ELF-1 (cell line): ENCODE measurements at regions not wholly inside any gene's neighbourhood (a gene's known extent, or its start where the extent isn't known, plus 50 kb on each side); places are given as distances from the start of the nearest gene placed in this dataset.
"Not testable (repeated sequence)": the region's sequence is repeated elsewhere in the genome, so short reads cannot be mapped to it uniquely, and the experiment has no call there.

Experiments
- DNase-seq: peaks from one replicate; pipeline ENCODE4 v3.0.0-alpha.2; 2016; ENCODE audit warnings: low read depth, low spot score

- no peak for DNase-seq
These were observed 98.4 kb upstream of the FRMD4A start for GRCh38 chr10:14429043-14429700.

DNA sequence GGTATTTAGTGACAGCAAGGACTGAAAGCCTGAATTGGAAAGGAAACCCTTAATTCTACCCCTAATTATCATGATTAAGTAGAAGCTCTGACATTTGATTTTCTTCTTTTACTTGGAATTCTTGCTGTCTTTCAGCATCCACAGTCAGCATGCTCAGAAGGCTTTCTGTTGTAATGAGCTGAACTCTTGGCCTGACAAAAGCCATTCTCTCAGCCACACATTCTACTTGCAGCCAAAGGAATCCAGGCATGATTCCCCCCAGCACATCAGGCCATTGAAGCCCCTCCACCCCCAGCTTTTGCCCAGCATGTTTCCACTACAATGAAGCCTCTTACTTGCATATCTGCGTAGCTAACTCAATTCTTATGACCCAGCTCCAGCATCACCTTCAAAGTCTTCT is 94.3 kb upstream of the FRMD4A start:
- DNase-seq, result no peak

DNA sequence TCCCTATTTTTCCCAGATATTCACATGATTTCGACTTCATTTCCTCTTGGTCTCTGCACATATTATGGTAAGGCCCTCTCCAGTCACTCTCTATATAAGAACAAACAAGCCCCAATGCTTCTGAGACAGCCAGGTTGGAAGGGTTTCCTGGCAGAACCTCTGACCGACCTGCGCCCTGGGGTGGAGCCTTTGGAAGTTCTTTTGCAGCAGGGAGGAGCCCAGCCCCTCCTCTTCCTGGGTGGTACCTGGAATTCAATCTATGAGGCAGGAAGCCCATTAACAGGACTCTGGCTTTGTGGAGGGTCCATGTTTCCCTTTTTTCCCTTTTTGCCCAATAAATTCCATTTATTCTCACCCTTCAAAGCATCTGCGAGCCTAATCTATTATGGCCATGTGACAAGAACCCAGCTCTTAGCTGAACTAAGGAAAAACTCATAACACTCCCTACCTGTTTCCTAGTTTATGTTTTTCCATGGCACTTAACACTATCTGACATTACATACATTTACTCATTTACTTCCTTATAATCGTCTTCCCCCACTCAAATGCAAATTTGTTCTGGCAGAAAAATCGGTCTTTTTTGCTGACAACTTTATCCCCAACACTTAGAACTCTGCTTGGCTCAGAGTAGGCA is 92.5 kb upstream of the FRMD4A start:
- no peak for DNase-seq

- no peak for DNase-seq
These were observed 91.7 kb upstream of the FRMD4A start for GRCh38 chr10:14422431-14422830.

DNA sequence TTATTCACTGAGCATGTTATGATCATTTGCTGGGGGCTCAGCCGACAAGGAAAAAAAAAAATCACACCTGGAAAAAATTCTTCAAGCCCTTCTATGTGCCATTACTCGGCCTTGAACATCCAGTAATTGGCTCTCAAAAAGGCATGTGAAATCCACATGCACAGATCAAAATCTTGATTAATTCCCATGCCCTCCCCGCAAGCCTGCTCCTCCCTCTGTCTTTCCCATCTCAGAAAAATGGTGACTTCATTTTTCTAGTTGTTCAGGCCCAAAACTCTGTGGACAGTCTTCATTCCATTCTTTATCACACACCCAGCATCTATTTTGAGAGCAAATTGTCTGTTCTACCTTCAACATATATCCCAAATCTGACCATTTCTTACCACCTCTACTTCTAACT is 91.2 kb upstream of the FRMD4A start:
- no peak for DNase-seq

- DNase-seq, result not testable (repeated sequence)
These were observed 86.6 kb upstream of the FRMD4A start for GRCh38 chr10:14417336-14417735.

- peak; percentile 77 for DNase-seq
These were observed 85.6 kb upstream of the FRMD4A start for GRCh38 chr10:14416308-14416700.

- no peak for DNase-seq
These were observed 85.1 kb upstream of the FRMD4A start for GRCh38 chr10:14415676-14416307.

DNA sequence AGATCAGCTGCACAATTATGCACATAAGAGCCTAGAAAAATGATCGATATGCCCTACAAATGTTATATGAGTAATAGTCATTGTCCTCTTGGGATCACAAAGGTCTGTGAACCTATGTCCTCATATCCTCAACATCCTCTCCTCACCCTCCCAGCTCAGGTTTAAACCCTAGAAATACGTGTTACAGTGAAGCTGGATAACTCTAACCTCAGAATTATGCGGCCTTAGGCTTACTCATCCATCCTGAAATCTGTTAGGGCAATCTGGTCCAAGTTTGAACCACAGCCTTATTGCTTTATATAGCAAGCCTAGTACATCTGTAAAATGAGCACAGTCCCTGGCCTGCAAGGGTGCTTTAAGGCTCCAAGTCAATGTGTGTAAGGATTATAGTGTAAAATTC is 84.2 kb upstream of the FRMD4A start:
- DNase-seq, result no peak

GRCh38 chr10:14413523-14413922 is 82.8 kb upstream of the FRMD4A start:
- no peak for DNase-seq

DNA sequence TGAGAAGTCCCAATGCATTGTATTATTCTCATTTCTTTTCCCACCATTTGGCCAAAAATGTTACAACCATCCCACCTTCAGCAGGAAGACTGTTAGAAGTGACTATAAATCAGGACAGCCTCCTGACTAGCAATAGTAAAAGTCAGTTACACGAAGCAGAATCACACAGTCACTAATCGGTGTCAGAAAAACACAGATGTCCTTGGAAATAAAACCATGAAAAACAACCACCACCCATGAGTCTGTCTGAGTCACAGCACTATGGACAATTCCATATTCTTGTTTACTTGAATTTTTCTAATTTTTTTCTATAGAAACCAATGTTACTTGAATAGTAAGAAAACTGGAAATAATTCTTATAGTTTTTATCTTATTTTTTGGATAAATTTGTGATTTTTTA is 81.9 kb upstream of the FRMD4A start:
- no peak for DNase-seq

DNA sequence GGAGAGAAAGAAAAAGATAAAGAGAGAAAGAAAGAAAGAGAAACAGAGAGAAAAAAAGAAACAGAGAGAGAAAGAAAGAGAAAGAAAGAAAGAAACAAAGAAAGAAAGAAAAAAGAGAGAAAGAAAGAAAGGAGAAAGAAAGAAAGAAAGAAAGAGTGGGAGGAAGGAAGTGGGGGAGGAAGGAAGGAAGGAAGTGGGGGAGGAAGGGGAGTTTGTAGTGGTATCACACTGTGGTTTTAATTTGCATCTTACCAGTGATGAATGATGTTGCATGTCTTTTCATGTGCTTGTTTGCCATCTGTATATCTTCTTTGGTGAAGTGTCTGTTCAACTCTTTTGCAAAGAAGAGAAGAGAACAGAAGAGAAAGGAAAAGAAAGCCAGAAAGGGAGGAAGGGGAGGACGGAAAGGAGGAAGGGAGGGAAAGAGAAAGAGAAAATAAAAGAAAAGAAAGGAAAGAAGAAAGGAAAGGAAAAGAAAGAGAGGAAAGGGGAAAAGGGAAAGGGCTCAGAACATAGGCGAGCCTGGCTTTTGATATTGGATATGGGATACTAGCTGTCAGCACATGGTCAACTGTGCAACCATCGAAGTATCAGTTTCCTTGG is 79.2 kb upstream of the FRMD4A start:
- no peak for DNase-seq

DNA sequence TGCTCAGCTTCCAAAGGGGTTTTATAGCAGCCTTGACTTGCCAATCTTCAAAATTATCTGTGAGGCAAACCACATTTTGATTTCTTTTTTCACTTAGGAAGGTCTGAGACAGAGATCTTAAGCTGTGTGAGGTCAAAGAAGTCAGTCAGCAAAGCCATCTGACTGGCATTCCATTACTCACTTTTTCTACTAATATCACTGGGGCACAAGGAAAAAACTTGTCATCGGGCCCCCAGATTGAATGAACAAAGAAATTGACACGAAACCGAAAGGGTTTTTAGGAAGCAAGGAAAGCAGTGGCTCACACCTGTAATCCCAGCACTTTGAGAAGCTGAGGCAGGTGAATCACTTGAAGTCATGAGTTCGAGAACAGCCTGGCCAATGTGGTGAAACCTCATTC is 78.5 kb upstream of the FRMD4A start:
- DNase-seq, result no peak

GRCh38 chr10:14408139-14408538 is 77.4 kb upstream of the FRMD4A start:
- DNase-seq, result no peak

DNA sequence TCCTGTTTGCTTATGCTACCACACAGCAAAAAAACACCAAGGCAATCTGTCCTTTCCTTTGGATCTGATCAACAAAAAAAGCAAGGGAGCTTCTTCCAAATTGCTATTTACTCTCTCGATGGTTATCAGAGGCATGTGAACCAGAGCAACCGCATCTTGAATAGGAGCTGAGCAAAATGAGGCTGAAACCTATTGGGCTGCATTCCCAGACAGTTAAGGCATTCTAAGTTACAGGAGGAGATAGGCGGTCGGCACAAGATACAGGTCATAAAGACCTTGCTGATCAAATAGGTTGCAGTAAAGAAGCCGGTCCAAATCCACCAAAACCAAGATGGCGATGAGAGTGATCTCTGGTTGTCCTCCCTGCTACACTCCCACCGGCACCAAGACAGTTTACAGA is 76.8 kb upstream of the FRMD4A start:
- DNase-seq, result no peak

- DNase-seq, result no peak
These were observed 74.6 kb upstream of the FRMD4A start for GRCh38 chr10:14405076-14406065.

DNA sequence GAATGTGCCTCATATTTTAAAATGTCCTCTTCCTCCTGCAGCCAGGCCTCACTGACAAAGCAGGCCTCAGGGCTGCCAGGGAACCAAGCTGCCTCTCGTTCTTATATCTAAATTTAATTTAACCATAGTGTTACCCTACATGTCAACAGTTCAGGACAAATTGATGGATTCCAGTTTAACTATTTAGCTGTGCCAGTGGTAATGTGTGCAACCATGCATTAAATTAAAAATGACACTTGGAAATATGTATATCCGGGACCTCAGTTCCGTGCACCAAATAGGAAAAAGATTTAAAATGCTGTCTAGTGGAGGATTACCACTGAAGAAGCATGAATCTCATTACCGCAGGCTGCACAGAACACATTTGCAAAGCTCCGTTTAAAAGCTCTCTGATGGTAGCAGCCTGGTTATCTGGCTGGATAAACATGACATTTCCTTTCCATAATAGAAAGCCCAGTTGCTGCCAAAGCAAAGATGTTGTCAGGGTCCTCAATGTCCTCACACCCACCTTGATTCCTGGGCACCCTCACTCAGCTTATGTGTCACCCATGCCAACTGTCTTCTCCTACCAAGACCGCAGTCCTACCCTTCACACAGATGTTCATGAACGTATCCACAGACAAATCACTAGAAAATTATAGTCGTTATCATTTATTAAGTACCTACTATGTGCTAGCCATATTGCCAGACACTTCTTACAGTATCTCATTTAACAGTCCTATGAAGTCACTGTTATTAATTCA is 73.3 kb upstream of the FRMD4A start:
- no peak for DNase-seq

DNA sequence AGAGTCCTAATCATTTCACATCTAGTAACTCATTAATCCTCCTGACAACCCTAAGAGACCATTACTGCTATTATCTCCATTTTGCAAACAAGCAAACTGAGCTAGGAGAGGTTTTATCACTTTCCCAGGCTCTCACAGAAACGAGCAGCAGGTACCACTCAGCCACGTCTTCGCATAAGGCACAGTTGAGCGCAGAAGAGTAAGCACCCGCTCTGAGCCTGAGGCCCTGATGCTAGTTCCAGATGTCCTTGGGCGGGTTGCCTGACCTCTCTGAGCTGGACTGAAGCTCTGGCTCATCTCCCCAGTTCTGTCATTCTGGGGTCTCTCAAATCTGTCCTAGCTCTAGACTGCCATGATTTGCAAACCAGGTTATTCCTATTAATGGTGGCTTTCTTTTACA is 72.6 kb upstream of the FRMD4A start:
- no peak for DNase-seq

- DNase-seq, result no peak
These were observed 68.9 kb upstream of the FRMD4A start for GRCh38 chr10:14399641-14400040.

DNA sequence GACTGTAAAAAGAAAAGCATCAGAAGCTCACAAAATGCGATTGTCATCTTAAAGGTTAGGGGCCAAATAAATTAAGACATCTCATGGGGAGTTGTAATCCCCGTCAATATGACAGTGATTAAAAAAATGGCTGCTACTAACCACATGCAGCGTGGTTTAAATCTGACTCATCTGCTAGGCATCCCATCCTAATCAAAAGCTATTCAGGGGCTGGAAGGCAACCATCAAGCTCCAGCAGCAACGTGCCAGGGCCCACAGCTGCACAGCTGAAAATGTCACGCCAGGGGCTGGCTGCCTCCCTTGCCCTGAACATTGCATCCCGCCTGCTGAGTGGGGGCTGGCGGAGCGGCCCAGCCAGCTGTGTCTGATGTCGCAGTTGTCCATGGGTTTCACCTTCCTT is 66.3 kb upstream of the FRMD4A start:
- DNase-seq, result peak; percentile 46
